Keratinocyte (primary cell): ENCODE measurements at regions not wholly inside any gene's neighbourhood (a gene's known extent, or its start where the extent isn't known, plus 50 kb on each side); places are given as distances from the start of the nearest gene placed in this dataset.

Experiments
- DNase-seq: peaks from one replicate; pipeline ENCODE4 v3.0.0-alpha.2; 2011; ENCODE audit warnings: low read depth, missing footprints, low spot score
- FAIRE-seq: peaks from 2 replicates; lab custom pipeline; 2011; peaks lifted over from hg19 to GRCh38; lab: Jason Lieb, UNC
- H2AFZ ChIP-seq: 2 replicates; pipeline ENCODE4 v1.6.0; 2012; ENCODE audit warnings: low read length, control low read depth, inconsistent platforms; ENCODE audit not compliant: control insufficient read depth
- H3K27ac ChIP-seq: 2 replicates; pipeline ENCODE4 v1.5.1; 2011; ENCODE audit warnings: low read length; ENCODE audit not compliant: control insufficient read depth, insufficient read depth
- H3K27me3 ChIP-seq: 3 replicates; pipeline ENCODE4 v1.6.0; 2011; ENCODE audit warnings: low read length; ENCODE audit not compliant: control insufficient read depth, insufficient read depth; ENCODE audit errors: extremely low read depth
- H3K36me3 ChIP-seq, 2 experiments: 2 replicates in 1 of 2; 3 replicates in 1 of 2; pipeline ENCODE4 v1.5.1; 2011; ENCODE audit warnings: low read length in 2 of 2, mild to moderate bottlenecking in 1 of 2; ENCODE audit not compliant: control insufficient read depth in 2 of 2, insufficient read depth in 2 of 2; ENCODE audit errors: extremely low read depth in 1 of 2
- H3K4me1 ChIP-seq: 3 replicates; pipeline ENCODE4 v1.5.1; 2011; ENCODE audit warnings: low read length; ENCODE audit not compliant: control insufficient read depth, insufficient read depth; ENCODE audit errors: extremely low read depth
- H3K4me2 ChIP-seq: 3 replicates; pipeline ENCODE4 v1.6.0; 2011; ENCODE audit warnings: low read depth, low read length; ENCODE audit not compliant: control insufficient read depth, insufficient read depth; ENCODE audit errors: extremely low read depth
- H3K4me3 ChIP-seq, 3 experiments: fragments of 200-600 bp in 1 of 3; sonication (generic) in 1 of 3; 2 replicates in 2 of 3; 3 replicates in 1 of 3; pipeline ENCODE4 v1.5.1; 2011 to 2016; ENCODE audit warnings: low read length in 3 of 3, mild to moderate bottlenecking in 3 of 3, control low read depth in 2 of 3, inconsistent platforms in 1 of 3, low read depth in 1 of 3, mixed read lengths in 1 of 3, mixed run types in 1 of 3, moderate library complexity in 1 of 3; ENCODE audit not compliant: control insufficient read depth in 2 of 3, insufficient read depth in 2 of 3; ENCODE audit errors: extremely low read depth in 1 of 3
- H3K79me2 ChIP-seq: 2 replicates; pipeline ENCODE4 v1.6.0; 2012; ENCODE audit warnings: low read length; ENCODE audit not compliant: control insufficient read depth, insufficient read depth
- H3K9ac ChIP-seq: 3 replicates; pipeline ENCODE4 v1.6.0; 2011; ENCODE audit warnings: low read length; ENCODE audit not compliant: control insufficient read depth, insufficient read depth; ENCODE audit errors: extremely low read depth
- H3K9me1 ChIP-seq: 3 replicates; pipeline ENCODE4 v1.6.0; 2011; ENCODE audit warnings: low read length; ENCODE audit not compliant: control insufficient read depth, insufficient read depth; ENCODE audit errors: extremely low read depth
- H3K9me3 ChIP-seq: 2 replicates; pipeline ENCODE4 v1.5.1; 2012; ENCODE audit warnings: low read depth, low read length; ENCODE audit not compliant: control insufficient read depth
- H4K20me1 ChIP-seq: 3 replicates; pipeline ENCODE4 v1.6.0; 2011; ENCODE audit warnings: low read length; ENCODE audit not compliant: control insufficient read depth, insufficient read depth; ENCODE audit errors: extremely low read depth
- EZH2 ChIP-seq: IDR thresholded peaks from one replicate; pipeline ENCODE4 v1.6.1; 2012; ENCODE audit warnings: inconsistent platforms, mild to moderate bottlenecking, low read length, moderate library complexity
- dilution Hi-C: fragments of 300-500 bp; cut with MboI; formaldehyde crosslinking; loops from one replicate; pipeline ENCODE4 v1.7.0; 2020; ENCODE audit warnings: low sequenced_read_pairs; ENCODE audit not compliant: extremely low pct_ligation_motif_present
- TF ChIP-seq, protein P1 (sequence below), 3 experiments: IDR thresholded peaks in 1 of 3; conservative IDR thresholded peaks in 1 of 3; optimal IDR thresholded peaks in 1 of 3; 2 replicates in 2 of 3; 3 replicates in 1 of 3; pipeline versions ENCODE3 to v1.5.1; 2011; ENCODE audit warnings: low read length in 3 of 3, mild to moderate bottlenecking in 3 of 3, moderate library complexity in 2 of 3, control low read depth in 1 of 3, inconsistent platforms in 1 of 3; ENCODE audit not compliant: insufficient read depth in 2 of 3; ENCODE audit errors: extremely low read depth in 1 of 3

DNA sequence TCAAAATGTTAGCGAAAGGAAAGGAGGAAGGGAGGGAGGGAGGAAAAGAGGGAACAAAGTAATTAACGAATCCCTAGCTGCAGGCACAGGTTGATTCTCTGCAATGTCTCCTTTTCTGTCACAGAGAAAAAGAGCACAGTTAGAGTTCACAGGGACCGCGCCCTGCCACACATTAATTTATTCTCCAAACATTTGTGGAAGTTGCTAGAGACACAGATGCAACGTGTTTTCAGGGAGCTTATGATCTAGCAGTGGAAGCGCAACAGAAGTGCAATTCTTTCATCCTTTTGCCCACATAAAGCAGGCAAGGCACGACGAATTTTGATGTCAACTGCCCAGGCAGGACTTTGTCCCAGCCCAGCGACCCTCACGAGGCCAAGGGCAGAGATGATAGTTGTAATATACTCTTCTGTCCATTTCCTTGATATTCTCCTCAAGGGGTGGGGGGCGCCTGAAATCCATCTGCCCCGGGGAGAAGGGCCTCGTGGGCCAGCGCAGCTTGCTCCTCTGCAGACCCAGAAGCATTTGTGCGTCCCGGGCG lies 101.7 kb upstream of the ZNF438 start:
- Histone ChIP-seq H3K27ac (no peak overlapping the region), H3K4me1 (peaks cover 7% of the 10 kb centered on the region), H2AFZ (no peak overlapping the region), H3K9ac (no peak overlapping the region), H3K9me3 (no peaks in the 10 kb centered on the region), H3K9me1 (no peaks in the 10 kb centered on the region), H3K4me2 (peak overlapping the region; percentile 33), H3K4me3 (no peak overlapping the region), H3K79me2 (no peaks in the 10 kb centered on the region), H4K20me1 (no peaks in the 10 kb centered on the region), H3K27me3 (no peaks in the 10 kb centered on the region), H3K36me3 (no peaks in the 10 kb centered on the region)
- FAIRE-seq (no peak), DNase-seq (no peak)
- dilution Hi-C loops: no loop called here
- TF ChIP-seq, protein P1, sequence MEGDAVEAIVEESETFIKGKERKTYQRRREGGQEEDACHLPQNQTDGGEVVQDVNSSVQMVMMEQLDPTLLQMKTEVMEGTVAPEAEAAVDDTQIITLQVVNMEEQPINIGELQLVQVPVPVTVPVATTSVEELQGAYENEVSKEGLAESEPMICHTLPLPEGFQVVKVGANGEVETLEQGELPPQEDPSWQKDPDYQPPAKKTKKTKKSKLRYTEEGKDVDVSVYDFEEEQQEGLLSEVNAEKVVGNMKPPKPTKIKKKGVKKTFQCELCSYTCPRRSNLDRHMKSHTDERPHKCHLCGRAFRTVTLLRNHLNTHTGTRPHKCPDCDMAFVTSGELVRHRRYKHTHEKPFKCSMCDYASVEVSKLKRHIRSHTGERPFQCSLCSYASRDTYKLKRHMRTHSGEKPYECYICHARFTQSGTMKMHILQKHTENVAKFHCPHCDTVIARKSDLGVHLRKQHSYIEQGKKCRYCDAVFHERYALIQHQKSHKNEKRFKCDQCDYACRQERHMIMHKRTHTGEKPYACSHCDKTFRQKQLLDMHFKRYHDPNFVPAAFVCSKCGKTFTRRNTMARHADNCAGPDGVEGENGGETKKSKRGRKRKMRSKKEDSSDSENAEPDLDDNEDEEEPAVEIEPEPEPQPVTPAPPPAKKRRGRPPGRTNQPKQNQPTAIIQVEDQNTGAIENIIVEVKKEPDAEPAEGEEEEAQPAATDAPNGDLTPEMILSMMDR (optimal IDR thresholded peaks at IDR 0.05 in 1 of 3, IDR thresholded peaks at IDR 0.05 in 1 of 3, conservative IDR thresholded peaks at IDR 0.05 in 1 of 3; ENCODE audit: extremely low read depth in 1 of 3, insufficient read depth in 2 of 3, low read length in 3 of 3): no peak
- no peak for TF ChIP-seq EZH2

DNA sequence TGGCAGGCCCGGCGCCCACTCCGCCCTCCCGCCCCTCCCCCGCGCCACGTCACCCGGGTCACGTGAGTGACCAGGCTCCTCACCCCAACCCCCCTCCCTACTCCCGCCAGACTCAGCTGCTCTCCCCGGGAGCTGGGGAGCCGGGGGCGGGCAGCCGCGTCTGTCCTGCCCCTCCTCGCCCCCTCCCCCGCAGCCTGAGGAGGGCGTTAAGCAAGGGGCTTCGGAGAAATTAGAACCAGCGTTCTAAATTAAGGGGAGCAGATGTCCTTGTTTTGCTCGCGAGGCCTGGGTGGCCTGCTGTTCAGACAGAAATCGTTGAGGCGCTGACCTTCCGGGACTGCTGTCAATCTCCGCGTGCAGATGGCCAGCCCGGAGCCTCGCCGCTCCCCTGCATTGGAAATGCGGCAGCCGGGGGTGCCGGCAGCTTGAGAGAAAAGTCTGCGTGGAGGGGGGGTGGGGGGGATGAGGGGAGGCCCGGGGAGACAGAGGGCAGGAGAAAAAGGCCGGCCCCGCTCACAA lies 102.2 kb upstream of the ZNF438 start:
- DNase-seq (peak; percentile 19), FAIRE-seq (no peak)
- peak overlapping the region; percentile 33 for H3K27ac ChIP-seq
- H3K9me3 ChIP-seq: no peaks in the 10 kb centered on the region
- H3K9ac ChIP-seq: peak overlapping the region; percentile 67
- H3K79me2 ChIP-seq: no peaks in the 10 kb centered on the region
- H4K20me1 ChIP-seq: no peaks in the 10 kb centered on the region
- TF ChIP-seq, protein P1 (optimal IDR thresholded peaks at IDR 0.05 in 1 of 3, IDR thresholded peaks at IDR 0.05 in 1 of 3, conservative IDR thresholded peaks at IDR 0.05 in 1 of 3; ENCODE audit: extremely low read depth in 1 of 3, insufficient read depth in 2 of 3, low read length in 3 of 3): no peak
- peak overlapping the region; percentile 78 for H3K4me2 ChIP-seq
- peak overlapping the region; percentile 21 to 60 (median 40) for H3K4me3 ChIP-seq
- H3K27me3 ChIP-seq: no peaks in the 10 kb centered on the region
- peak overlapping the region; percentile 65 for H2AFZ ChIP-seq
- no peaks in the 10 kb centered on the region for H3K9me1 ChIP-seq
- dilution Hi-C loops: no loop called here
- H3K36me3 ChIP-seq: no peaks in the 10 kb centered on the region
- H3K4me1 ChIP-seq: peaks cover 7% of the 10 kb centered on the region
